ENCODE measurements at regions not wholly inside any gene's neighbourhood (a gene's known extent, or its start where the extent isn't known, plus 50 kb on each side); places are given as distances from the start of the nearest gene placed in this dataset.

DNA sequence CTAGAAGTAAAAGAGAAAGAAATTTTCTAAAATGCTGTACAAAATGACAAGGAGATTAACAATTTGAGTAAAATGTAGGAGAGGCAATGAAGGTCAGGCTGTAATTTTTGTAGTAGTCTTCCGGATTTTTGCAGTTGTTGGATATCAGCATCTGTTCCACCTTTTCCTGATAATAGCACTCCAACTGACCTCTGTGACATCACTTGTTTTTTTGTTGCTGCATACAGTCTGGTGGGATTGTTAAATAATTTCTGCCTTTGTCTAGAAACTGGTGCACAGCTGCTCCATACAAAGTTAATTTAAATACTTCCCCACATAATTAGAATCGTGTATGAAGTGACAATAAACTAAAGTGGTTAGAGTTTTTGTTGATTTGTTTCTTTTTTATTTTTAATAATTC, 731.4 kb downstream of the PLOD2 start:
- TF ChIP-seq POLR2A (IDR thresholded peaks at IDR 0.05) (no peak), CTCF (IDR thresholded peaks at IDR 0.05) (no peak)

All from body of pancreas (tissue), 4 donors.